HG02970 (cell line): ENCODE measurements at regions not wholly inside any gene's neighbourhood (a gene's known extent, or its start where the extent isn't known, plus 50 kb on each side); places are given as distances from the start of the nearest gene placed in this dataset.

ENCODE experiments used
- ATAC-seq: cut with Tn5 transposase; IDR thresholded peaks from one replicate; pipeline ENCODE4 v1.9.1; 2021; ENCODE audit warnings: mild to moderate bottlenecking, moderate library complexity, moderate number of reproducible peaks; ENCODE audit not compliant: unreplicated experiment, low FRiP score

DNA sequence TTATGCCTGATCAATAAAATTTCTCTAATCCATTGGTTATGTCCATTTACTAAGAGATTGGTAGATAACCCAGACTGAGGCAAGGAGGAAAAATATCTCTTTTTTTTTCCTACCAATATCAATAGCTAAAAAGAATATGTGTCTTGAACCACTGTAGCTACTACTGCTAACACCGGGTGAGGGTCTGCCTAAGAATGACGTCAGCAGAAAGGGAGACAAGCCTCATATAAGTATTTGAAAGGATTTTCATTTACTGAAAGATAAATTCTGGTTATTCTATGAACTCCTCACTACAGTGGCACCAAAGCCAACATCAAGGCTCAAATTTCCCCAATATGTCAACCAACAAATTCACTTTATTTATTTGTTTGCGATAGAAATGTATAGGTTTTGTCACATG is 389.0 kb upstream of the ALCAM start:
- no peak for ATAC-seq

DNA sequence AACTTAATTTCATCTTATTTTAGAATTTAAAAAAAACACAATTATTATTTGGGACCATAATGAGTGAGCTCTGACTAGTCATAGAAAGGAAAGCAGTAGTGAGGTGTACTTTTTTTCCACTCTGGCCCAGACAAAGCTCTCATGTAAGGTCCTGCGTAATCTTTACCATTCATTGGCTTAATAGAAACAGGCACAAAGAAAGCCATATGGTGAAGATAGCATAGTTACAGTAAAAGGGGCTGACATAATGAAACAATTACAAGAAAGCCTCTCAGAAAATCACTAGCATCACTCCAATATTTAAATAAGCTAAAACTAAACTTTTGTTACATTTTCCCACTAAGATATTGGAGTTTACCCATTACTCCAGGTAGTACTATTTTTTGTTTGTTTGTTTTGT is 384.6 kb upstream of the ALCAM start:
- ATAC-seq: no peak

DNA sequence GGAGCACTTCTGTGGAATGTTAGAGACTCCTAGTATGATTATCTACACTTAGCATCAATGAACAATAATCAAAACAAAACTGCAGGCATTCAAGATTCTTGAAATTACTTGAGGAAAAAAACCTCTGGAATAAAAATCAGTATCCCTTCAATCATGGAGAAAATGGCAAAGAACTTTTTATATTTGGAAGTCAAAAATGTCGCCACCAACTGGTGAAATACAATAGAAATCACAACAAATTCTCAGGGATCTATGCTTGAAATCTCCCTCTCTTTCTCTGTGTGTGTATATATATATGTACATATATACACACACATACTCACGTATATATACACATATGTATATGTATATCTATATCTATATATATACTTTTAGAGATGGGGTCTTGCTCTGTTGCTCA is 378.9 kb upstream of the ALCAM start:
- ATAC-seq: no peak

DNA sequence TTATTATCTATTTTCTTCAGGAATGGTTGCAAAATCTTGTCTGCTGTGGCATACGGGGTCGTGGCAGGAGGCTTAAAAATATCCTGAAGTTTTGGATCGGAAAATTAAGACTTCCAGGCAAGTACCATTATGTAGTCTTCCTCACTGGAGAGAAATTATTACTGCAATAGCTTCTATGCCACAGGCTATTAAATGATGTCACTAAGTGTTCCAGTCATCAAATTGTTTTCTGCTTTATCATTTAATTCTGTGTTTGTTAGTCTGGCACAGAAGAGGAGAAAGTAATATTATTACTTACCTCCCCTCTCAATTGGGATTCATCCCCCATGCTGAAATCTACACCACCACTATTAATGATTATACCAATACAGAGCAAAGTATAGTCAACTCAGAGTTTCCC is 378.2 kb upstream of the ALCAM start:
- no peak for ATAC-seq

DNA sequence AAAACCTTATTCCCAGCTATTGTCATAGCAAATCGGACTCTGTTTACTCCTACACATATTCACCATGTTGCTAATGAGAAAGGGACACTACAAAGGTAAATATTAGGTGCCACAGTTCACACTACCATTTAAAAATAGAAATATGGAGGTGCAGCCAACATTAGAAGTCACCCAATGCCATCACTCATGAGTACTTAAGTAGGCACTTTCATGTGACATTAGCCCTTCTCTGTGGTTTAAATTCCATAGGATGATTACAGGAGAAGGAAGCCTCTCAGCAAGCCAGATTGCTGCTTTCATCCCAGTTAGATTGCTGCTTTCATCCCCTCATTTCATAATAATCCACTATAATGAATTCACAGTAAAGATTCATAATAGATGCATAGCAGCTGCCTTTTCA is 376.8 kb upstream of the ALCAM start:
- ATAC-seq: no peak

DNA sequence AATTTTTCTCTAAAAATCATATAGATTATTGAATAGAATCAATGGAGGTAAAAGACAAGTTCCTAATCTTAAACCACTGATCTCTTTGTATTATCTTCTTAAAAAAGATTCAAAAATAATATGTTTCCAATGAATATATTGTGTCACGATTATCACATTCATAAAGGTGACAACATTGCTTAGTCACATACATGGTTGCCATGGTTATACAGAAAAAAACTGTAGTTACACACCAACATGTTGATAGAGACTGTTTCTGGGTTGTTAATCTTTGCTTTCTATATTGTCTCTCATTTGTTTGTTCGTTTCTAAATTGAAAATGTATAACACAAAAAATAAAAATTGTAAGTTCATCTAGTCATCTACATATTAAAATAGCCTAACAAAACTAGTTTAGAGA is 376.0 kb upstream of the ALCAM start:
- no peak for ATAC-seq

DNA sequence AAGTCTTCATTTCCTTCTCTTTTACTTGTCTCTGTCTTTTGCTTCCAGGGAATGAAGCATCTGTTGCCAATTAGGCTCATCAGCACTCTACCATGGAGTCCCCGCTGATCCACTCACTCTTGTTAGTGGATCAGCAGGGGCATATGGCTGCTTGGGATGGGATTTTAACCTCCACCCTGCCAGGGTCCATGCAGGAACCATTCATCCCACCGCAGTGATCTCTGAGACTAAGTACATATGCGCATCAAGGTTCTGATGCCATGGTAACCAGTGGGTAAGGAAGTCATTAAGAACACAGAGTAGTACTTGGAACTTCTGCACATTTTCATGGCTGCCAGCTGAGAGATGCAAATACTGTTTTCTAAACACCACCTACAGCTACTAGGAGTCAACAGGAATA is 374.0 kb upstream of the ALCAM start:
- ATAC-seq: no peak

DNA sequence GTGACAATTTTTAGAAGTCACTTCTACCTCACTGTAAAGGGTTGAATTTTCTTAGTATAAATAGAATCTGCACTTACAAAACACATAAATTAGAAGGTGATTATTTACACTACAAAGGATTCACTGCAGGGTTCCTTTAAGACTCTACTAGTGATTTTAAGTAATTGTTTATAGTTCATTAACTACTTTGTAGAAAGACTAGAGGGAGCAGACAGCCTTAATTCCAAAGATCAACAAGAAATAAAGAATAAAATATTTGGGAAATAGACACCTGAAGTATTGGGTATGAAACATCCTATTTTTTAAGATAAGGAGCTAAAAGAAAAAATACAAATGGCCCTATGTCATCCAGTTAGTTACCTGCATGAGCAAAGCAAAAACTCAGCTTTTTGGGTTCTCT is 360.5 kb upstream of the ALCAM start:
- no peak for ATAC-seq

DNA sequence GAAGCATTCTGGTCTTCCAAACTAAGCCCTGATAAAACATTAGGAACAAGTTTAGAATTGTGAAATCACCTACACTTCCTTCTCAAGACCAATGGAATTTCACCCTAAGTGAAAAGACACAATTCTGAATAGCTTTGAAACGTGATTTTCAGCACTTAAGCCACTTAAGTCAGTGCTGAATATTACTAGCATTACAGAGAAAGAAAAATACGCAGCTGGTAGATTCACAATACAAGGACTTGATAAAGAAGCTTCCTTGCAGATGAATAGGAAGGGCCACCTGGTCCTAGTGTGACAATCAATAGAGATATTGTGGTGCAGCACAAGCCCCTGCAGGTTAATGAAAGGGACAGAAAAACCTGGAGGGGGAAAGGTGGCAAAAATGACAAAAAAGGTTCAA is 353.1 kb upstream of the ALCAM start:
- ATAC-seq: no peak

DNA sequence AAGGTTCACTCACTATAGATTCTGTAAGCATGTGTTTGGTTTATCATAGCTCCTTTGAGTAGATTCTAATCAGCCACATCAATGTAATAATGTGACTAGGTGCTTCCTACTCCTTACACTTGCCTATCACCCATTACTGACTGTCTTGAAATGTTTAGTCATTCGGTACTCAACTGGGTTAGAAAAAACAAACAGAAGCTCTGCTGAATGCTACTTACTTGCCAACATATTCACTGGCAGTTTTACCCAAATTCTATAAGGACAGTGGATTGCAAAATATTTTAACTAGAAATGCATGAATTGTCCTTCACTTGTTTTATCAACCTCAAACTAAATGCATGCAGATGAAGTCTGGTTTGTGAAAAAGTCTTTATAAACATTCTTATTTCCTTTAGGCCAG is 352.1 kb upstream of the ALCAM start:
- ATAC-seq: no peak

DNA sequence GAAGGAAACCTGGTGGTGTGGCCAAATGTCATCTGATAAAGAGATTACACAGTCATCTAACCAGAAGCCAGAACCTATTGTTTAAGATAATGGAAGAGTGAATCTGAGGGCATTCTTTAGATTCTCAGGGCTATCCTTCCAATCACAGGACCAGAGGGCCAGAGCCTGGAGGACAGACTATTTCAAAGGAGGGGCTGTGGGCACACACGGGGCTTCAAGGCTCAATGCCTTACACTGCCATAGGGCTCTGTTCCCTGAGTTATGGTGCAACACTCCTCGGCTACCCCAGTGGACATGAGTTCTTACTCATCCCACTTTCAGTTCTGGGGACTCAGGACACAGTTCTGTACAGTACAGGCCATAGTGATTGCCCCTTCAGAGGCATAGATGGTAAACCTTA is 343.9 kb upstream of the ALCAM start:
- ATAC-seq: no peak

DNA sequence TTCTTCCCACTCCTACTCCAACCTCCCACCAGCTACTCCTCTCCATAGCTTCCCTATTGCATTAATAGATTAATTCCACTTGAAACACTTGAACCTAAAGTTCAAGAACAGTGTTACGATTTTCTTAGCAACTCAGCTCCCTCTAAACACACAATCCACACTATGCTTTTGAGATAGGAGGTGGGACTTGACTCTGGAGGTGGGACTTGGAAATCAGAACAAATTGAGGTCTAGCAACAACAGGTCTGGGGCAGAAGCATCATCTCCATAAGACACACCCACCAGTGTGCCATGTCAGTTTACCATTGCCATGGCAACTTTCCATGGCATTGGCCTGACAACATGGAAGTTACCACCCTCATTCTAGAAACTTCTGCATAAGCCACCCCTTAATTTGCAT is 336.5 kb upstream of the ALCAM start:
- no peak for ATAC-seq

DNA sequence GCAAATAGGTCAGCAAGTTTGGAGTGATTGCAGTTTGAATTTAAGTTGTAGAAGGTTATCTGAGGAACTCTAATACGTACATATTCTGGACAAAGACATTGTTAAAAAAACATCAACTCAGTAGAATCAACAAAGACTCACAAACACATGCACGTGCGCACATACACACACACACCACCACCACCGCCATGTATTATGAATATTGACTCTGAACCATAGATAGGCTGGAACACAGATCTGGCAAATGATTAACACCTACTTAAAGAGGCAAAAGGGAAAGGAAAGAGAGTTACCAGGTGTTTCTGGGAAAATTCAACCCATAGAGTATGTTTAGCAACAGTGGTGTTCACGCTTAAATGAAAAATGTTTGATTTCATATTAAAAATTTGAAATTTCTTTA is 334.2 kb upstream of the ALCAM start:
- no peak for ATAC-seq

DNA sequence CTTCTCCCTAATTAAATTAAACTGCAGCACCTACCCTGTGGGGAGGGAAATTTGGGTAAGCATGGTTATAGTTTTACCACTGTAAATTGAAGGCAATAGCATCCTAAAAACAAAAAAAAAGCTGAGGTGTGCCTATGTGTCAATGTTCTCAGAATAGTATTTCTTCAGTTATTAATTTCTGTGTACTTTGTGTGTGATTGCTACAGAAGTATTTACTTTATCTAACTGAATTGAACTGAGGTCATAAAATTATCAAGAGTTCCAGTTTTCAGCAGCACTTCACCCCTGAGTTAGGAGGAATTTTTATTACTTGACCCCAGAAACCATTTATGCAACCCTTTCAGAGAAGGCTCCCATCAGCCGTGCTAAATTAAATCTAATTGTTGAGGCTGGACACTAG is 333.6 kb upstream of the ALCAM start:
- no peak for ATAC-seq

DNA sequence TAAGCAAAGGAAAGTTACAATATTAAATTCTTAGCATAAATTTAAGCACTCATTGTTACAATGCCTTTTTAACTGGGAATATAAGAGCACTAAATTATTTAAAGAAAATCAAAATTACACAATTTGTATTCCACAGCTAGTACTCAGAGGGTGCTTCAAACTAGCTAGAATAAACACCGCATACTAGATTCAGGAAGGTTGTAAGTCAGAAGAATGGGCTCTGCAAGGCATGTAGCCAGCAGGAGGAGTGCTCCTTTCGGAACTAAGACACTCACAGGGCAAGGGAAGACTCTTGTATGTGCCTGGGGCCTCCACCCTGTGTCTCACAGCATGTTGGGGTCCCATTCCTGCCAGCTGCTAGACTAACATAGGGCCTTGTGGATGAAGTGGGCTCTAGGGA is 327.7 kb upstream of the ALCAM start:
- no peak for ATAC-seq

DNA sequence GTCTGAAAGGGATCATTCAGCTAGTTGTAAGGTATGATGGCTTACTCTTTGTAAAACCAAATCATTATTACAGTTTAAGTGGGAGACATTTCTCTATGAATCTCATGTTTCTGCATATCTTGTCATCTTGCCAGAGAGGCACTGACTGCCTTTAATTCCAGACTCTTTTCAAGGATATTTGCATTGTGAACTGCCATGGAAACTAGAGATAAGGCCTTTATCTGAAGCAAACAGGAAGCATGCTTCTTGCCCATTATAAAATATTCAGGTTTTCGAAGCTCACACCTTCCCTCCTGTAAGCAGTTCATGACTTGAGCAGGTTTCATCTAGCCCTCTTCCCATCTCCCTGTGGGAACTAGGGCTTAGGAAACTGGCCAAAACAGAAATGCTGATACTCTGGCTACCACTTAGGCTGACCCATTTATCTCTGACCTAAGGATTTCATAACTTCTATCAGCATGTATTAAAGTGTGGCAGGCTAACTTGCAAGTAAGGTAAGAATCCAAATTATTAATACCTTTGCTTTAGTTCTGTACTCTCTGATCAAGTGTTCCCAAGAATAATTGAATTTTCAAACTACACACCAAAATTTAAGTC is 326.6 kb upstream of the ALCAM start:
- no peak for ATAC-seq

DNA sequence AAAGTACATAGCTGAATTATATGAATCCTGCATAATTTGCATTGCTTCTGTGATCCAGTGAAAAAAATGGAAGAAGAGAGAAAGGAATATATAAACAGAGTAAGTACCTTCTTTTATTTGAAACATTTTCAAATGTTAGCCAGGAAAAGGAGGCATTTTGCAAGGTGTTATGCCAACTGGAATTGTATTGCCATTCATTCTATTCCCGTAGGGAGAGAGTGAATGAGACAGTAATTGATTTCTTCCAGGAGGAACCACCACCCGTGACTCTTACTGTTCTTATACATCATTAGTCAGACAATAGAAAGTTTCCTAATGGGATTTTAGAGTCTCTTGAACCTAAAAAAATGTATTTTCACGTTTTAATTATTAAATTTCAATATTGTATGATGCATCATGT is 324.1 kb upstream of the ALCAM start:
- no peak for ATAC-seq

DNA sequence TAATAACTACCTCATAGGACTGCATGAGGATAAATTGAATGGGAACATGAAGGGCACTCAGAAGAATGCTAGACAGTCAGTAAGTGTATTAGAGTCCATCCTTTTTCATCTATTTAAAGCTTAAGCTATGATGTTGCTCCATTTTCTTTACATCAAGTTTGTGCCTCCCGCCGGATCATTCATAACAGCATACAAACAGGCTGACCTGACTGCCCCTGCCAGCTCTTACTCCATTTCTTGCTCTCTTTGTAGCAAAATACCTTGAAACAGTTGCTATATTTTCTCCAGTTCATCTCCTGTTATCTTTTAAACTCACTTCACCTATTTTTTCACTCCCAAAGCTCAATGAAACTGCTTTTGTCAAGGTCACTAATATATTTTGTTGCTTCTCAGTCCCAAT is 315.6 kb upstream of the ALCAM start:
- no peak for ATAC-seq

DNA sequence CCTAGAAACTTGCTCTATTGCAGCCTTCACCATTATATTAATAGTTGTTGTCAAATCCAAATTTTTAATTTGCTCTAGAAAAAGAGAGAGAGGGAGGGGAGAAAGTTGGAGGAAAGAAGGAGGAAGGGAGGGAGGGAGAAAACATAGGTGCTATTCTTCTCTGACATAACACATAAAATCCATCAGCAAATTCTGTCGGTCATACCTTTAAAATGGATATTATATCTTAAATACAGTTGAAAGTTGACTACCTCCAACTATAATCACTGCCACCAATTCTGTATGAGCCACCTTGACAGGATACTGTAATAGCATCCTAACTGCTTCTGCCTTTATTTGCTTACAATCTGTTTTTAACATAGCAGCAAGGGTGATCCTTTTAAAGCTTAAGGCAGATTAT is 314.7 kb upstream of the ALCAM start:
- ATAC-seq: no peak

DNA sequence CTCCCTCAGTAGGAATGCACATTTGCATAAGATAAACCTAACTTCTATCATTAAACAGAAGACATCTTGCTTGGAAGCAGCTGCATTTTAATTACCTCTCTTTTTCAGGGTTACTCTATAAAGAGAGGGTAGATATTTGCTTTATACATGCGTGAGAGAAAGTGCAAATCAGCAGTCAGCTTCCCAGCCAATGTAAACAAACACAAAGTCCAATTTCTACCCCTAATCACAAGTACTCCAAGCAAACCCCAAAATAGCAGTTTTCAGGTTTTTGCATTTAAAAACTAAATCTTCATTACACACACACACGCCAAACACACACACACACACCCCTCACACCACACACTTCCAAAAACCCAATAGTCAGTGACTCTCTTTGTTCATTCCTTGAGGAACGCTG is 303.9 kb upstream of the ALCAM start:
- no peak for ATAC-seq

DNA sequence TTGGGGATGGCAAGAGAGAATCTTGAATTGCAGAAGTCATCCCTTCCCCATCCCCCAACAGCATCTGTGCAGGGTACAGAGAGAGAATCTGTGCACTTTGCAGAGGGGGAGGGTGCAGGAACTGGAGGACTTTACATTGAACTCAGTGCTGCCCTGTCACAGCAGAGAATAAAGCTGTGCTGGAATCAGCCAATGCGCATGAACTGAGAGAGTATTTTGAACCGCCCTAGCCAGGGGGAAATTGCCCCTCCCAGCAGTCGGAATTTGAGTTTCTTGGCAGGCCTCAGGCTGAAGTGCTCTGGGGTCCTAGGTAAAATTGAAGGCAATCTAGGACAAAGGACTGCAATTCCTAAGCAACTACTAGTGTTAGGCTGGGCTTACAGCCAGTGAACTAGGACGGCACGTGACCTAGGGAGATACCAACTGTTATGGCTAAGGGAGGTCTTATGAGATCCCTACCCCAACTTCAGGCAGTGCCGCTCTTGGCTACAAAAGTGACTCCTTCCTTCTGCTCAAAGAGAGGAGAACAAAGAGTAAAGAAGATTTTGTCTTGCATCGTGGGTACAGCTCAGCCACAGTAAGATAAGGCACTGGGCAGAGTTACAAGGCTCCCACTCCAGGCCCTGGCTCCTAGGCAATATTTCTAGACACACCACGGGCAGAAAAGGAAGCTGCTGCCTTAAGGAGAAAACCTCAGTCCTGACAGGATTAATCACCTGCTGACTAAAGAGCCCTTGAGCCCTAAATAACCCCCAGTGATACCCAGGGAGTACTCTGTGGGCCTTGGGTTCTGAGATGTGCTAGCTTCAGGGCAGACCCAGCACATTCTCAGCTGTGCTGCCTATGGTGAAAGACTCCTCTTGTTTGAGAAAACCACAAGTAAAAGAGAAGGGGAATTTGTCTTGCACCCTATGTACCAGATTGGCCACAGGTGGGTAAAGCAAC is 300.5 kb upstream of the ALCAM start:
- ATAC-seq: no peak

DNA sequence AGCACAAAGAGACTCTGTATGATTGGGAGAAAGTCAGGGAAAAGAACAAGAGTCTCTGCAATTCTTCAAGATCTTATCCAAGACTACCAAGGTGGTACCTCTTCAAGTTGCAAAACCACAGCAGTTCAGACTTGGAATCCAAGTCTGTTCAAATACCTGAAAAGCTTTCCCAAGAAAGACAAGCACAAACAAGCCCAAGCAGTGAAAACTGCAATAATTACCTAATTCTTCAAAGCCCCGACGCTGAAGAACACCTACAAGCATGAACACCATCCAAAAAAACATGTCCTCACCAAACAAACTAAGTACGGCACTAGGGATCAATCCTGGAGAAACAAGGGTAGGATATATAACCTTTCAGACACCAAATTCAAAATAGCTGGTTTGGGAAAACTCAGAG is 299.3 kb upstream of the ALCAM start:
- no peak for ATAC-seq
